ENCODE measurements at regions not wholly inside any gene's neighbourhood (a gene's known extent, or its start where the extent isn't known, plus 50 kb on each side); places are given as distances from the start of the nearest gene placed in this dataset.
"Not testable (repeated sequence)": the region's sequence is repeated elsewhere in the genome, so short reads cannot be mapped to it uniquely, and the experiment has no call there.

DNA sequence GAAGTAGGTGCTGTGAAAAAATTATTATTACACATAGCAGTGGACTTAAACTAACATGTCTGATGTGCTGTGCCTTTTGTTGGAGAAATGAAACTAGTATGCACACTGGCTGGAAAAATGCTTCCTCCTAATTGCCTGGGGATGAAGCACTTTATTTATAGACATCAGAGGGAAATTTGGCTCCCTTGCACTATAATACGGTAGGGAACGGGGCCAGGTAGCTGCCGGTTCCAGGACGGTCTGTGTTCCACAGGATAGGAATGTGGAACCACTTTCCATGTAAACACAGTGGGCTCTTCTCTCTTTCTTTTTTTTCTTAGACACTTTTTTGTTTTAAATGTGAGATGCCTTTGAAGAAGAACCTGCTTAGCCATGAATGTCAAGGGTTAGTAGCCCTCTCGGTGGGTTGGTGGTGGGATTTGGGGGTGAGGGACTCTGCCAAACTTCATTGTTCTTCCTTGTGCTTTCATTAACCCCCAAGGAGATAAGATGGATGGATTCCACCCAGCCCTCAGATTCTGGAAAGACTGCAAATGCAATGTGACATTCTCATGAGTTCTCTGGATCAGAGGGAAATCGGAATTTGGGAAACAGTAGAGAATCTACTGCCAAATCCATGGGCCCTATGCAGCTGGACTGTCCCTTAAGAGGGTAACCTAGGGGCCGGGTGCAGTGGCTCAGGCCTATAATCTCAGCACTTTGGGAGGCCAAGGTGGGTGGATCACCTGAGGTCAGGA lies 58.0 kb upstream of the GSC start:
- no peak for DNase-seq

- DNase-seq: no peak
Measured at GRCh38 chr14:94826774-94827173, 56.9 kb upstream of the GSC start.

- DNase-seq: no peak
Measured at GRCh38 chr14:94823556-94824341, 53.8 kb upstream of the GSC start.

DNA sequence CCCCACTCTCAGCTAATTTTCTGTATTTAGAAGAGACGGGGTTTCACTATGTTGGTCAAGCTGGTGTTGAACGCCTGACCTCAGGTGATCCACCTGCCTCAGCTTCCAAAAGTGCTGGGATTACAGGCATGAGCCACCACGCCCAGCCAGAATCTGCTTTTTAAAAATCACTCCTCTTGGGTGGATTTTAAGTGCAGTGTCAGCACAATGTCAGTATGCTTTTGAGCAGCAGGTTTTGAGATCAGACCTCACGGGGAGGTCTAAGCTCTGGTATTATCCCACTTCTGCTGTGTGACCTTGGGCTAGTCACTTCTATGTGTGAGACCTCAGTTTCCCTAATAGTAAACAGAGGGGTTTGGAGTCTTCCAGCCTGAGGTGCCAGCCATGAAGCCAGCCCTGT lies 51.8 kb upstream of the GSC start:
- DNase-seq: no peak

DNA sequence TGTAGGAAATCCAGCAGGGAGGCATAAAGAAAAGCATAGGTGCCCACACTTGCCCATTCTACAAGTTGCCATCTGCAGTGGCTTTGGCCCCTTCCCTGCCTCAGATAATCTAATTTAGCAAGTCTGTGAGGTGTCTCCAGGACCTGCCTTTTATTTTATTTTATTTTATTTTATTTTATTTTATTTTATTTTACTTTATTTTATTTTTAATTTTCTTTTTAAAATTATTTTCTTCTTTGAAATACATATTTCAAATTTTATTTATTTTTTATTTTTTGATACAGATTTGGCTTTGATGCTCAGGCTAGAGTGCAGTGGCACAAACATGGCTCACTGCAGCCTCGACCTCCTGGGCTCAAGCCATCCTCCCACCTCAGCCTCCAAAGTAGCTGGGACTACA lies 51.0 kb upstream of the GSC start:
- not testable (repeated sequence) for DNase-seq

All from NCI-H1436 treated with DMSO at 0.1 percent for 48 hours (cell line).